PFSK-1 (cell line): ENCODE measurements at regions not wholly inside any gene's neighbourhood (a gene's known extent, or its start where the extent isn't known, plus 50 kb on each side); places are given as distances from the start of the nearest gene placed in this dataset.

Experiments
- FOXP2 ChIP-seq: optimal IDR thresholded peaks from 2 replicates; pipeline ENCODE3; 2011; ENCODE audit warnings: borderline replicate concordance, control low read depth, inconsistent platforms; ENCODE audit not compliant: insufficient read depth; ENCODE audit errors: extremely low read length, extremely low read depth
- POLR2AphosphoS5 ChIP-seq: IDR thresholded peaks from 2 replicates; pipeline ENCODE4 v1.6.1; 2012; ENCODE audit warnings: low read depth, mild to moderate bottlenecking, control low read depth, low read length, moderate library complexity
- SIN3A ChIP-seq: IDR thresholded peaks from 2 replicates; pipeline ENCODE4 v1.6.1; 2012; ENCODE audit warnings: mild to moderate bottlenecking, low read length, moderate library complexity, borderline replicate concordance; ENCODE audit not compliant: insufficient read depth
- TAF1 ChIP-seq: IDR thresholded peaks from 2 replicates; pipeline ENCODE4 v1.6.1; 2012; ENCODE audit warnings: low read length, control low read depth, borderline replicate concordance; ENCODE audit not compliant: insufficient read depth
- TF ChIP-seq, protein P1 (sequence below), 2 experiments: IDR thresholded peaks; 2 replicates each; pipeline versions ENCODE4 v1.6.1 to v1.8.0; 2011 to 2012; ENCODE audit warnings: low read depth in 2 of 2, low read length in 2 of 2, control low read depth in 1 of 2, inconsistent platforms in 1 of 2, mild to moderate bottlenecking in 1 of 2, moderate library complexity in 1 of 2; ENCODE audit not compliant: insufficient read depth in 1 of 2

DNA sequence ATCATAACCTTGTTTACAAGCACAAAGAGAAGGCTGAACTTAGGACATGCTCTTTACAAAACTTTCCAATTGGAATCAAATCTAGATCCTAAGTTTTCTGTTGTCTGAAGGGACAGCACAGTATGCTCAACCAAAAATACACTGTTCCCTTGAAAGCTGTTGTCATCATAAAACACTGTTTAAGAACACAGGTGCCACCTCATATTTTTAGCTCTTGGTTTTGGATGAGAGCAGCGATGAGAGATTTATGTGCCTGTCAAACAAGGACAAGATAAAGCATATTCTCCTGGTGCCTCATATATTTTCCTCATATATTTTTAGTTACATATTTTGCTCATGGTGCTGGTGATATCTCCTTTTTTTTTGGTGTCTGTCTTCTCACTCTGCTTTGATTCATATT lies 788.4 kb downstream of the AACS start:
- TF ChIP-seq SIN3A (no peak), POLR2AphosphoS5 (no peak), TAF1 (no peak), FOXP2 (no peak)
- TF ChIP-seq, protein P1, sequence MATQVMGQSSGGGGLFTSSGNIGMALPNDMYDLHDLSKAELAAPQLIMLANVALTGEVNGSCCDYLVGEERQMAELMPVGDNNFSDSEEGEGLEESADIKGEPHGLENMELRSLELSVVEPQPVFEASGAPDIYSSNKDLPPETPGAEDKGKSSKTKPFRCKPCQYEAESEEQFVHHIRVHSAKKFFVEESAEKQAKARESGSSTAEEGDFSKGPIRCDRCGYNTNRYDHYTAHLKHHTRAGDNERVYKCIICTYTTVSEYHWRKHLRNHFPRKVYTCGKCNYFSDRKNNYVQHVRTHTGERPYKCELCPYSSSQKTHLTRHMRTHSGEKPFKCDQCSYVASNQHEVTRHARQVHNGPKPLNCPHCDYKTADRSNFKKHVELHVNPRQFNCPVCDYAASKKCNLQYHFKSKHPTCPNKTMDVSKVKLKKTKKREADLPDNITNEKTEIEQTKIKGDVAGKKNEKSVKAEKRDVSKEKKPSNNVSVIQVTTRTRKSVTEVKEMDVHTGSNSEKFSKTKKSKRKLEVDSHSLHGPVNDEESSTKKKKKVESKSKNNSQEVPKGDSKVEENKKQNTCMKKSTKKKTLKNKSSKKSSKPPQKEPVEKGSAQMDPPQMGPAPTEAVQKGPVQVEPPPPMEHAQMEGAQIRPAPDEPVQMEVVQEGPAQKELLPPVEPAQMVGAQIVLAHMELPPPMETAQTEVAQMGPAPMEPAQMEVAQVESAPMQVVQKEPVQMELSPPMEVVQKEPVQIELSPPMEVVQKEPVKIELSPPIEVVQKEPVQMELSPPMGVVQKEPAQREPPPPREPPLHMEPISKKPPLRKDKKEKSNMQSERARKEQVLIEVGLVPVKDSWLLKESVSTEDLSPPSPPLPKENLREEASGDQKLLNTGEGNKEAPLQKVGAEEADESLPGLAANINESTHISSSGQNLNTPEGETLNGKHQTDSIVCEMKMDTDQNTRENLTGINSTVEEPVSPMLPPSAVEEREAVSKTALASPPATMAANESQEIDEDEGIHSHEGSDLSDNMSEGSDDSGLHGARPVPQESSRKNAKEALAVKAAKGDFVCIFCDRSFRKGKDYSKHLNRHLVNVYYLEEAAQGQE (IDR thresholded peaks at IDR 0.05; ENCODE audit: insufficient read depth in 1 of 2, low read depth in 2 of 2, low read length in 2 of 2): no peak

DNA sequence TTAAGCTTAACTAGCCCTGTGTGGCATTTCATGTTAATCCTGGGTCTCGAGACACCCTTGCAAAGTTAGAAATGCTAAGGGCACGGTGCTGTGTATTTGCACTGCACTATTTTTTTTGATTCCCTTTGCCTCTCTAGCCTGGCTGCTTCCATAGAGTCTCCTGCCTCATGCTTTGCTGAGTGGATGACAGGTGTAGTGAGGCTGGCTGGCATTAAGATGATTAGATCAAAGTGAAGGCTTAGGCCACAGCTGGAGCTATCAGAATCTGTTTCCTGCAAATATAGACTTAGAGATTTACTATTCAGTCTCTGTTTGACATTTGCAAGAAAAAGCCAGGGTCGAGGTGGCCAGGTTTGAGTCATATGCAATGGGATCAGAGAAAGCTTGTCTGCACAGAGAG lies 791.1 kb downstream of the AACS start:
- TF ChIP-seq POLR2AphosphoS5: no peak
- TF ChIP-seq TAF1: no peak
- TF ChIP-seq, protein P1 (IDR thresholded peaks at IDR 0.05; ENCODE audit: insufficient read depth in 1 of 2, low read depth in 2 of 2, low read length in 2 of 2): no peak
- no peak for TF ChIP-seq FOXP2
- TF ChIP-seq SIN3A: no peak

DNA sequence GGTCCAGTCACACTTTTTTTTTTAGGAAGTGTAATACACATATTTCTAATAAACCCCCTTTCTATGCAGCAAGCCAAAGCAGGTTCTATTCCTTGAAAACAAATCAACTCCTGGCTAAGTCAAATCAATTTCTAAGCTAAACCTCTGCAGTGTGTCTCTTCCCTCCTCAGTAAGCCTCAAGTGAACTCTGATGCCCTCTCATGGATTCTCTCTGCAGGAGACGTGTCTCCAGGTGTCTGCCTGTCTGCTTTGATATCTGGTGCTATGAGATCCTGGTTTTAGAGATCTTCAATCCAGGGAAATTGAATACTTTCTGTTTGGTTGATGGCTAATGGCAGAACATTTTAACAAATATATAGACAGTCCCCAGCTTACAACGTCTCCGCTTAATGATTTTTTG lies 791.7 kb downstream of the AACS start:
- no peak for TF ChIP-seq SIN3A
- no peak for TF ChIP-seq FOXP2

DNA sequence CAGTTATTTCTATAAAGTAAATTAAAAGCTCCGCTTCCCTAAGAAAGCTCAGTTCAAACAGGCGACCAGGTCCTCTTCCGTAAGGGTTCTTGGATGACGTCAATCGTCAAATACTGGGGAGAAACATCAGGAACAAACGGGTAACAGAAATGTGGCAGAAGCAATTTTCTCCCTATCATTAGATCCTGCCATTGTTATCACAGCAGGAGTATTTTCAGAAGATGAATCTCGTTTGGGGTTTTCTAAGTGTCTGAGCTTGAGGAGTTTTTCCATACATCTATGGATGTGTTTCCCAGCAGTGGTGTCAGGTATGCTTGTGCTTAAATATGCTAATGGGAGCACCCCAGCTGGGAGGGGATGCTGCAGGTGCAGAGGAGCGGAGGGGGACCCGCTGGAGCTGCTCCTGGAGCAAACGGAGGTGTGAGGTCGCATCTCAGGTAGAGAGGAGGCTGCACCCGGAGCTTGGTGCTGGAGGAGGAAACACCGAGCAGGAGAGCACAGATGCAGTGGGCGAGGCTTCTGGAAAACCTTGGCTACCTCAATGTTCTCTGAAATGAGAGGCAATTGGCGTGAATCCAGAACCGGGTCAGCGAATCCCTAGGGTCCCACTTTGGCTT lies 795.5 kb downstream of the AACS start:
- TF ChIP-seq FOXP2 (no peak), POLR2AphosphoS5 (no peak), TAF1 (no peak)

DNA sequence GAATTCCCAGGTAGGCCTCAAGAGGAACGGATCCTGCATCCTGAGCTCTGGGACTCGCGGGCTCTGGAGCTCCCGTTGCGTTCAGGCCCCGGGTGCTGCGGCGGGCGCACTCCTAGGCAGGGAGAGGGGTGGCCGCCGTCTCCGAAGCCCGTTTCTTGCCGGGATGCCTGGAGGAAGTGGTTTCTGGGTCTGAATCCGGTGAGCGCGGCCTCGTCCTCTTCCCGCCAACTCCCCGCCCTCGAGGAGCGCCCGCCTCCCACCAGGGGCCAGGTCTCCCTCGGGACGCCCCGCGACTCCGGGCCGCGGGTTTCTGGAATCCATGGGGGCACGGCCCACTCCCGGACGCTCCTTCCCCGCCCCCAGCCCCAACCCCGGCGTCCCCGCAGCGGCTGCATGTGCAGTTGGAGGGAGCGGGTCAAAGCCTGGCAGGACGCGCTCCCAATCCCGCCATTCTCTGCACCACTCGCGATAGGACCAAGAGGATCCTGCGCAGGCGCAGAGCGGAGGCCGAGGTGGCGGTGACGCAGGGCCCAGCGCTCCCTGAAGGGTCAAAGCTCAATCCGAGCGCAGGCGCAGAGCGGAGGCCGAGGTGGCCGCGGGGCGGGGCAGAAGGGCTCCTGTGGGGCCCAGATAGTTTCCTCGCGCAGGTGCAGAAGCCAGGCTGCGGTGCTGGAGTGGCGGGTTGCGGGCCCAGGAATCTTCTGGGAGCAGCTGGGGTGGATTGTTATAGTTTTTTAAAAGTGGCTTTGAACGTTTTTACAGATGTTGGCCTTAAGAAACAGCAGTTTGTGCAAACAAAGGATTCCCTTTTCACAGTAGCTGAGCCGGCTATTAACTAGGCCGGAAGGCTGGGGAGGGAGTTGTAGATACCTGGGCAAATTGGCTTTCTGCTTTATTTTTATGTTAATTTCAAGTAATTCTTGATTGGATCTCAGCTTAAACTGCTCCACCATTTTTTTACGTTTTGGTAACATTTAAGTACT lies 796.4 kb downstream of the AACS start:
- TF ChIP-seq, protein P1 (IDR thresholded peaks at IDR 0.05; ENCODE audit: insufficient read depth in 1 of 2, low read depth in 2 of 2, low read length in 2 of 2): no peak
- TF ChIP-seq FOXP2: no peak
- TF ChIP-seq SIN3A: no peak
- no peak for TF ChIP-seq POLR2AphosphoS5
- no peak for TF ChIP-seq TAF1
